ENCODE measurements at regions not wholly inside any gene's neighbourhood (a gene's known extent, or its start where the extent isn't known, plus 50 kb on each side); places are given as distances from the start of the nearest gene placed in this dataset.

- TF ChIP-seq CTCF (IDR thresholded peaks at IDR 0.05; ENCODE audit: borderline replicate concordance, extremely low read depth, low read length, poor library complexity, severe bottlenecking), result no peak
- TF ChIP-seq EZH2 (IDR thresholded peaks at IDR 0.05; ENCODE audit: borderline replicate concordance, low read depth, low read length, severe bottlenecking), result no peak
These were observed 181.3 kb downstream of the INHBB start for GRCh38 chr2:120526997-120527945.
